Mesothelial cell of epicardium (in vitro differentiated cells): ENCODE measurements at regions not wholly inside any gene's neighbourhood (a gene's known extent, or its start where the extent isn't known, plus 50 kb on each side); places are given as distances from the start of the nearest gene placed in this dataset.

Source experiments
- DNase-seq, 2 experiments: peaks; one replicate each; pipeline ENCODE4 v3.0.0; 2021; ENCODE audit warnings: low spot score in 2 of 2; ENCODE audit not compliant: unreplicated experiment in 2 of 2
- H3K27ac Mint-ChIP-seq: 2 replicates; pipeline ENCODE4 v1.8.0; 2021; ENCODE audit warnings: mixed read lengths
- H3K27me3 Mint-ChIP-seq: 2 replicates; pipeline ENCODE4 v1.8.0; 2021; ENCODE audit warnings: low read depth, mixed read lengths
- H3K36me3 Mint-ChIP-seq: 2 replicates; pipeline ENCODE4 v1.8.0; 2021; ENCODE audit warnings: mixed read lengths
- H3K4me1 Mint-ChIP-seq: 2 replicates; pipeline ENCODE4 v1.8.0; 2021; ENCODE audit warnings: mixed read lengths
- H3K4me3 Mint-ChIP-seq: 2 replicates; pipeline ENCODE4 v1.8.0; 2021; ENCODE audit warnings: mild to moderate bottlenecking, moderate library complexity, mixed read lengths
- H3K9me3 Mint-ChIP-seq: 2 replicates; pipeline ENCODE4 v1.8.0; 2021; ENCODE audit warnings: mixed read lengths
- TF ChIP-seq, protein P1 (sequence below): fragments of 200-600 bp; sonication (generic); IDR thresholded peaks from one replicate; pipeline ENCODE4 v1.5.0; 2021; ENCODE audit warnings: antibody characterized with exemption; ENCODE audit not compliant: unreplicated experiment

GRCh38 chr6:85390775-85391174 lies 59.1 kb upstream of the NT5E start:
- no peaks in the 10 kb centered on the region for H3K27me3 Mint-ChIP-seq
- no peak overlapping the region for H3K27ac Mint-ChIP-seq
- H3K4me3 Mint-ChIP-seq = no peak overlapping the region
- H3K9me3 Mint-ChIP-seq = peaks cover 5% of the 10 kb centered on the region
- DNase-seq = no peak
- no peaks in the 10 kb centered on the region for H3K4me1 Mint-ChIP-seq
- no peaks in the 10 kb centered on the region for H3K36me3 Mint-ChIP-seq
- TF ChIP-seq, protein P1, sequence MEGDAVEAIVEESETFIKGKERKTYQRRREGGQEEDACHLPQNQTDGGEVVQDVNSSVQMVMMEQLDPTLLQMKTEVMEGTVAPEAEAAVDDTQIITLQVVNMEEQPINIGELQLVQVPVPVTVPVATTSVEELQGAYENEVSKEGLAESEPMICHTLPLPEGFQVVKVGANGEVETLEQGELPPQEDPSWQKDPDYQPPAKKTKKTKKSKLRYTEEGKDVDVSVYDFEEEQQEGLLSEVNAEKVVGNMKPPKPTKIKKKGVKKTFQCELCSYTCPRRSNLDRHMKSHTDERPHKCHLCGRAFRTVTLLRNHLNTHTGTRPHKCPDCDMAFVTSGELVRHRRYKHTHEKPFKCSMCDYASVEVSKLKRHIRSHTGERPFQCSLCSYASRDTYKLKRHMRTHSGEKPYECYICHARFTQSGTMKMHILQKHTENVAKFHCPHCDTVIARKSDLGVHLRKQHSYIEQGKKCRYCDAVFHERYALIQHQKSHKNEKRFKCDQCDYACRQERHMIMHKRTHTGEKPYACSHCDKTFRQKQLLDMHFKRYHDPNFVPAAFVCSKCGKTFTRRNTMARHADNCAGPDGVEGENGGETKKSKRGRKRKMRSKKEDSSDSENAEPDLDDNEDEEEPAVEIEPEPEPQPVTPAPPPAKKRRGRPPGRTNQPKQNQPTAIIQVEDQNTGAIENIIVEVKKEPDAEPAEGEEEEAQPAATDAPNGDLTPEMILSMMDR = no peak

GRCh38 chr6:85390105-85390728 lies 59.7 kb upstream of the NT5E start:
- Mint-ChIP-seq H3K9me3 (peaks cover 5% of the 10 kb centered on the region), H3K4me3 (no peak overlapping the region), H3K4me1 (no peaks in the 10 kb centered on the region), H3K36me3 (no peaks in the 10 kb centered on the region), H3K27ac (no peak overlapping the region), H3K27me3 (no peaks in the 10 kb centered on the region)
- TF ChIP-seq, protein P1 = no peak
- no peak for DNase-seq

- no peak overlapping the region for H3K27ac Mint-ChIP-seq
- DNase-seq = no peak
Observed at GRCh38 chr6:85389151-85389797, 60.6 kb upstream of the NT5E start.

GRCh38 chr6:85388531-85388930 lies 61.4 kb upstream of the NT5E start:
- H3K4me1 Mint-ChIP-seq = no peaks in the 10 kb centered on the region
- no peaks in the 10 kb centered on the region for H3K36me3 Mint-ChIP-seq
- DNase-seq = no peak
- TF ChIP-seq, protein P1 = no peak
- no peak overlapping the region for H3K4me3 Mint-ChIP-seq
- H3K27me3 Mint-ChIP-seq = no peaks in the 10 kb centered on the region
- no peak overlapping the region for H3K27ac Mint-ChIP-seq
- H3K9me3 Mint-ChIP-seq = no peaks in the 10 kb centered on the region

More at GRCh38 chr6:85389151-85389797, 60.6 kb upstream of the NT5E start:
- Mint-ChIP-seq H3K27me3 (no peaks in the 10 kb centered on the region), H3K9me3 (peaks cover 5% of the 10 kb centered on the region), H3K4me1 (no peaks in the 10 kb centered on the region), H3K4me3 (no peak overlapping the region), H3K36me3 (no peaks in the 10 kb centered on the region)
- TF ChIP-seq, protein P1 = no peak

GRCh38 chr6:85385636-85386315 lies 64.1 kb upstream of the NT5E start:
- H3K4me3 Mint-ChIP-seq = no peak overlapping the region
- no peaks in the 10 kb centered on the region for H3K36me3 Mint-ChIP-seq
- no peaks in the 10 kb centered on the region for H3K4me1 Mint-ChIP-seq
- TF ChIP-seq, protein P1 = no peak
- DNase-seq = no peak
- no peaks in the 10 kb centered on the region for H3K27me3 Mint-ChIP-seq
- no peaks in the 10 kb centered on the region for H3K9me3 Mint-ChIP-seq
- no peak overlapping the region for H3K27ac Mint-ChIP-seq
